HG03342 (cell line): ENCODE measurements at regions not wholly inside any gene's neighbourhood (a gene's known extent, or its start where the extent isn't known, plus 50 kb on each side); places are given as distances from the start of the nearest gene placed in this dataset.
"Not testable (repeated sequence)": the region's sequence is repeated elsewhere in the genome, so short reads cannot be mapped to it uniquely, and the experiment has no call there.

Experiments
- ATAC-seq: cut with Tn5 transposase; IDR thresholded peaks from one replicate; pipeline ENCODE4 v1.9.1; 2021; ENCODE audit warnings: mild to moderate bottlenecking, moderate library complexity; ENCODE audit not compliant: unreplicated experiment

DNA sequence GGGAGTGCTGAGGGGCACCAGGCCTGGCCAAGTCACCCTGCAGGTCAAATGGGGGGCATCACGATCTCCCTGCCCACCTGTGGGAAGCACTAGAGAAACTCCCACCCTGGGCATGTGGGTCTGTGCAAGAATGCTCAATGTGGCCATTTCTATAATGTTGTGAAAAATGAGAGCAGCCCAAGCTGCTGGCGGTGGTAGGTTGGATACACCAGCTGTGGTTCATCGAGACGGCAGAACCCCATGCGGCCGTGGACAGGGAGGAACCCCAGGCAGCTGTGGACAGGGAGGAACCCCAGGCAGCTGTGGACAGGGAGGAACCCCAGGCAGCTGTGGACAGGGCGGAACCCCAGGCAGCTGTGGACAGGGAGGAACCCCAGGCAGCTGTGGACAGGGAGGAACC, 129.1 kb downstream of the BRD1 start:
- ATAC-seq, result not testable (repeated sequence)

- ATAC-seq, result no peak
Observed at GRCh38 chr22:49697047-49697446, 130.6 kb downstream of the BRD1 start.

GRCh38 chr22:49694462-49695260, 133.0 kb downstream of the BRD1 start:
- no peak for ATAC-seq

GRCh38 chr22:49693848-49694247, 133.8 kb downstream of the BRD1 start:
- no peak for ATAC-seq

DNA sequence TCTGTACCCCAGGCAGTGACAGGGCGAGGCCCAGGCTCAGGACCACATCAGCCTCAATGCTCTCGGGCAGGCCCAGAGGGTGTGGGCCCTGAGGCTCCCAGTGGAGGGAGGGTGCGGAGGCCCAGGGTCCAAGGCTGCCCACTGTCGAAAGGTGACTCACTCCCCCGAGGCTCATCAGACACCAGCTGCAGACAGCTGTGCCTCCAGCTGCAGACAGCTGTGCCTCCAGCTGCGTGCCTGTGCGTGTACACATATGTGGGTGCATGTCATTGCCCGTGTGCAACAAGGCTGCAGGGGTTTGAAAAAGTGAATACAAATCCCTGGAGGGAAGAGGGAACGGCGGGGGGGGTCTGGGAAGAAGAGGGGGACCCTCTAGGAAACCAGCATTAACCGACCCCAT, 134.3 kb downstream of the BRD1 start:
- ATAC-seq, result no peak

DNA sequence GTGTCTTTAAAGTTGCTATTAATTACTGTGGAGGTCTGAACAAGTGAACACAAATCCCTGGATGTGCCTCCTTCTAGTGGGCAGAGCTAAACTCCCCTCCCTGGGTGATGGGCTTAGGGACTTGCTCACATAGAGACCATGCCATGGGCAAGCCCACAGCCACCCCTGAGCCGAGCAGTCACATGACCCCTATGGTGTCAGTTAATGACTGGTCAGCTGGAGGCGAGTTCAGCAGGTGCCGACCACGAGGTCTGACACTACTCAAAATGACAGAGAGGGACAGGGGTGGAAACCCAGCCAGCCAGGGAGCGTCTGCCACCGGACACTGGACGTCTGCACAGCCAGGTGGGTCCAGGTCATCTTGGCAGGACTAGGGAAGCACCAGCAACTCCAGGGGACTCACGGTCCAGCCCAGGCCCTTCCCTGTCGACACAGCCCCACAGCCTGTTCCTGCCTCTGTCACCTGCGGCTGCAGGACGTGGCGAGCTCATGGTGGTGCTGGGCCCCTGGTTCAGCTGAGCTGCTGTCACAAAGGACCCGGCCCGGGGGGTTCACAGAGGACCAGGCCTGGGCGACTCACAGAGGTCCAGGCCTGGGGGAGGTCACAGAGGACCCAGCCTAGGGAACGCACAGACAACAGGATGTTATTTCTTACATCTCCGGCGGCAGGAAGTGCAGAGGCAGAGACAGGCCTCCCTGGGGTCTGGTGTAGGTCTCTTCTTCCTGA, 135.0 kb downstream of the BRD1 start:
- ATAC-seq, result no peak

DNA sequence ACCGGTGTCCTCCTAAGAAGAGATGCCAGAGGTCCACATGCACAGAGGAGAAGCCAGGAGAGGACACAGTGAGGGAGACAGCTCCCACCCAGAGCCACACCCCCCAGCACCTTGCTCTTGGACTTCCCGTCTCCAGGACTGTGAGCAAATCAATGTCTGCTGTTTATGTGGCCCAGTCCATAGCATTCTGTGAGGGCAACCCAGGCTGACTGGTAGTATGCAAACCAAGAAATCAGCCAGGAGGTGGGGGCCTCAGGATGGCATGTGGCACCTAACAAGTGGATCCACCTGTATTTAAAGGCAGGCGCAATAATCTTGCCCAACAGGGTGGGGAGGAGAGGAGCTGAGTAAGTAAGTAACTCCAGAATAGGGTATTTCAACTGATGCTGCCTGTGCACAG, 136.4 kb downstream of the BRD1 start:
- ATAC-seq, result no peak

GRCh38 chr22:49690454-49690853, 137.2 kb downstream of the BRD1 start:
- ATAC-seq, result no peak

- no peak for ATAC-seq
Observed at GRCh38 chr22:49689858-49690257, 137.8 kb downstream of the BRD1 start.

GRCh38 chr22:49689255-49689770, 138.4 kb downstream of the BRD1 start:
- no peak for ATAC-seq

GRCh38 chr22:49688516-49689254, 139.0 kb downstream of the BRD1 start:
- no peak for ATAC-seq

DNA sequence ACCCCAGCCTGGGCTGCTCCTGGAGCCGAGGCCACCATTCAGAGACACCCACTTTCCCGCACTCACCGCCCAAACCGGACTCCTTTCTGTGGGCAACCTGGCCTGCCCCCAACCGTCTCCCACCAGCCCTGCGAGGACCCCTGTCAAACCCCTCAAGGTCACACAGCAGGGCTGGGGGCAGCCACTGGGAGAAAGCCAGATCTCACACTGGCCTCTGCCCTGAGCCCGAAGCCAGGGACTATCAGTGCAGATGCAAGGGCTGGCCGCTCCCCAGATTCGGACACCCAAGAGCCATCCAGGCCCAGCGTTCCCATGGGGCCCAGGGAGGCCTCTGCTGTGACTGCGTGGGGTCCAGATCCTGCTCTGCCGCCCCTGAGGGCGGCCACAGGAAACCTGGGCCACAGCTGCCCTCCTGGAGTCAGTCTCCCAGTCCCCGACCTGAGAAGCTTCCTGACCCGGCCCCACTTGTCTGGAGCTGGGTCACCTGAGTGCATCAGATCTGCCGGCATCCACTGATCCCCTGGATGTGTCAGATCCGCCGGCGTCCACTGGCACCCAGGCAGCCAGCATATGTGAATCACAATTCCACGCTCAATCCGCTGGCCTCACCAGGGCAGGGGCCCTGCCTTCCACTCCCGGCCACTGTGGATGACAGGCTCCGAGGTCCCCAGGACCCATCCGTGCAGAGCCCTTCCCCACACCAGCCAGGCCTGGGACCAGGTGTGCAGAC, 139.7 kb downstream of the BRD1 start:
- ATAC-seq, result no peak

- no peak for ATAC-seq
Observed at GRCh38 chr22:49687333-49687732, 140.3 kb downstream of the BRD1 start.

GRCh38 chr22:49686495-49687219, 141.0 kb downstream of the BRD1 start:
- ATAC-seq, result no peak

GRCh38 chr22:49685686-49686085, 142.0 kb downstream of the BRD1 start:
- ATAC-seq, result no peak

DNA sequence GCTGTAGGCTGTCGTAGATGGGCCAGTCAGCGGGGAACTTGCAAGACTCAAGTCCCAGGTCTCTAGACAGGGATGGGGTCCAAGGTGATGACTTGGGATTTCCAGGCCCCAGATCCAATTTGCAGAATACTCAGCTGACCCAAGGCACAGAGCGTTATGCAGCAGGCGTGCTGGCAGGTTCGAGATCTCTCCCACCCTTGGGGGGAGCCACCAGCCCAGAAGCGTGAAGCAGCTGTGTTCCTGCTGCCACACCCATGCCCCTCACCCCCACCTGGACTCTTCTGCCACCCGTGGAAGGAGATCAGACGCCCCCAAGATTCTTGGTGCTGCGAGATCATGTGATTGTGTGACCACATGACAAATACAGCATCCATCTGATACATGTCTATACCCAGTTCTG, 142.6 kb downstream of the BRD1 start:
- no peak for ATAC-seq

DNA sequence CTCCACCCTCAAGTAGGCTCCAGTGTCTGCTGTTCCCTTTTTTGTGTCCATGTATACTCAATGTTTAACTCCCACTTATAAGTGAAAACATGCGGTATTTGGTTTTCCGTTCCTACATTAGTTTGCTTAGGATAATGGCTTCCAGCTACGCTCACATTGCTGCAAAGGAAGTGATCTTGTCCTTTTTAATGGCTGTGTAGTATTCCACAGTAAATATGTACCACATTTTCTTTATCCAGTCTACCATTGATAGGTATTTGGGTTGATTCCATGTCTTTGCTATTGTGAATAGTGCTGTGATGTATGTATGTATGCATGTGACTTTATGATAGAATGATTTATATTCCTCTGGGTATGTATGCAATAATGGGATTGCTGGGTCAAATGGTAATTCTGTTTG, 144.6 kb downstream of the BRD1 start:
- ATAC-seq, result no peak

DNA sequence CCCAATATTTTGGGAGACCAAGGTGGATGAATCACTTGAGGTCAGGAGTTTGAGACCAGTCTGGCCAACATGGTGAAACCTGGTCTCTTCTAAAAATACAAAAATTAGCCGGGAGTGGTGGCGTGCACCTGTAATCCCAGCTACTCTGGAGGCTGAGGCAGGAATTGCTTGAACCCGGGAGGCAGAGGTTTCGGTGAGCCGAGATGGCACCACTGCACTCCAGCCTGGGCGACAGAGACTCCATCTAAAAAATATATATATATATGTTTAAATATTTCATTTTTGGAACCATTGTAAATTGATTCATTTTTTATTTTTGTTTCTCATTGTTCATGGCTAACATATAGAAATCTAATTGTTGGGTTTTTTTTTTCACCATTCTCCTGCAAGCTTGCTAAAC, 146.9 kb downstream of the BRD1 start:
- ATAC-seq, result not testable (repeated sequence)

GRCh38 chr22:49678842-49679170, 148.9 kb downstream of the BRD1 start:
- ATAC-seq, result no peak

DNA sequence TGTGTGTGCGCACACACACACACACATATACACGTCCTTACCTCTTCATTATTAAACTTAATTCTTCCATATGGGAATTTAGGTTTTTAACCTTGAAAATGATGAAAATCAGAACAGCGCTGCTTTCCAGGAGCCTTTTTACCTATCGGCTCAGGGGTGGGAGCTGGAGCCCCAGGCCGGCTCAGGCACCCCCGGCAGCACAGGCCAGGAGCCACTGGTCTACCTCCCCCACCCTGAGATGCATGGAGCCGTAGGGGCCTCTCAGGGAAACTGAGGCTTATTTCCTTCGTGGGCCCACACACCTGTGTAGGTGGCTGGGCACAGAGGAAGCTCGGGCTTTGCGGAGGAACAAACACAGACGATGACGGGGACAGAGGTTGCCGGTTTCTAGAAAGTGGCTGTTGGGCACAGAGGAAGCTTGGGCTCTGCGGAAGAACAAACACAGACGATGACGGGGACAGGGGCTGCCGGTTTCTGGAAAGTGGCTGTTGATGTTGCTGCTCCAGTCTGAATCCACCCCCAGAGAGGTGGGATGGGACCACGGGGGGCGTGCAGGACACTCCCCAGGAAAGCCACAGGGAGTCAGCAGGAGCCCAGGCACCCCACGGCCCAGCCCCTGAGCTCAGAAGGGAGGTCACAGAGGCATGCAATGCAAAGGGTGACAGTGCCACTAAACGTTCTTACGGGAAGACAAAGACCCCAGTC, 149.4 kb downstream of the BRD1 start:
- ATAC-seq, result no peak
